NB4 (cell line): ENCODE measurements at regions not wholly inside any gene's neighbourhood (a gene's known extent, or its start where the extent isn't known, plus 50 kb on each side); places are given as distances from the start of the nearest gene placed in this dataset.
A peak's percentile ranks its signal among the peaks of the same experiment; 100 is the strongest.

ENCODE experiments used
- DNase-seq: peaks from one replicate; pipeline ENCODE4 v3.0.0; 2010; ENCODE audit warnings: low read depth
- H3K4me3 ChIP-seq: one replicate; pipeline ENCODE4 v1.5.1; 2011; ENCODE audit warnings: mild to moderate bottlenecking, low read depth, low read length, moderate library complexity
- CTCF ChIP-seq: IDR thresholded peaks from one replicate; pipeline ENCODE4 v1.5.1; 2012; ENCODE audit warnings: low read depth, low read length
- MYC ChIP-seq: IDR thresholded peaks from 2 replicates; pipeline ENCODE4 v1.6.1; 2011; ENCODE audit warnings: low read depth, low read length
- POLR2A ChIP-seq: IDR thresholded peaks from 2 replicates; pipeline ENCODE4 v1.6.1; 2011; ENCODE audit warnings: mild to moderate bottlenecking; ENCODE audit not compliant: insufficient read length; ENCODE audit errors: extremely low read depth
- TF ChIP-seq, protein P1 (sequence below): IDR thresholded peaks from 2 replicates; pipeline ENCODE4 v1.6.1; 2011; ENCODE audit warnings: low read depth, low read length

GRCh38 chr22:23517804-23518375 is 62.2 kb downstream of the IGLL1 start:
- TF ChIP-seq MYC: no peak
- TF ChIP-seq, protein P1, sequence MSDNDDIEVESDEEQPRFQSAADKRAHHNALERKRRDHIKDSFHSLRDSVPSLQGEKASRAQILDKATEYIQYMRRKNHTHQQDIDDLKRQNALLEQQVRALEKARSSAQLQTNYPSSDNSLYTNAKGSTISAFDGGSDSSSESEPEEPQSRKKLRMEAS: no peak
- TF ChIP-seq POLR2A: no peak
- TF ChIP-seq CTCF: no peak
- no peak overlapping the region for H3K4me3 ChIP-seq
- DNase-seq: no peak

- H3K4me3 ChIP-seq: no peak overlapping the region
- TF ChIP-seq MYC (no peak), POLR2A (no peak), CTCF (no peak)
- TF ChIP-seq, protein P1: no peak
- no peak for DNase-seq
Observed at GRCh38 chr22:23516304-23516703, 63.8 kb downstream of the IGLL1 start.

GRCh38 chr22:23514322-23515038 is 65.6 kb downstream of the IGLL1 start:
- no peak for DNase-seq
- TF ChIP-seq MYC (no peak), CTCF (peak; percentile 8), POLR2A (no peak)
- TF ChIP-seq, protein P1: no peak

GRCh38 chr22:23513705-23514104 is 66.4 kb downstream of the IGLL1 start:
- TF ChIP-seq CTCF: no peak
- no peak for TF ChIP-seq POLR2A
- TF ChIP-seq, protein P1: no peak
- no peak for TF ChIP-seq MYC
- no peak overlapping the region for H3K4me3 ChIP-seq
- no peak for DNase-seq

More at GRCh38 chr22:23514322-23515038, 65.6 kb downstream of the IGLL1 start:
- no peak overlapping the region for H3K4me3 ChIP-seq

DNA sequence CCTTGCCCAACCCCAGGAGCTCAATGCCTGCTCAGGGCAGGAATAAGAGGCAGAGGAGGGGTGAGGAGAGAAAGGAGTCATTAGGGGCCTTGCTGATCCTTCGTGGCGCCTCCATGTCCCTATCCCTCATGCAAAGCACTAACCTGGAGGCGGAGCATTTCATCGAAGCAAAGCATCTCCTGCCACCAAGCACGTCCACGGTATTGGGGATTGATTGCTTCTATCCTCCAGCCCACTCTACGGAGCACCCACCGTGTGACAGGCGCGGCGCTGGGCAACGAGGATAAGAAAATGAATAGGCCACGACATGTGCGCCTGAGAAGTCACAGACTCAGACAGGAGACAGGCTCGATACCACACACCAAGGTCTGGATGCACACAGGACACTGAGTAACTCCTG is 67.0 kb downstream of the IGLL1 start:
- DNase-seq: no peak
- TF ChIP-seq MYC: no peak
- TF ChIP-seq, protein P1: no peak
- TF ChIP-seq CTCF: no peak
- TF ChIP-seq POLR2A: no peak
- H3K4me3 ChIP-seq: no peak overlapping the region

- TF ChIP-seq, protein P1: no peak
- TF ChIP-seq POLR2A (no peak), MYC (no peak), CTCF (no peak)
- H3K4me3 ChIP-seq: no peak overlapping the region
- no peak for DNase-seq
Observed at GRCh38 chr22:23512721-23513120, 67.4 kb downstream of the IGLL1 start.
